Stomach (tissue), 4 donors: ENCODE measurements at regions not wholly inside any gene's neighbourhood (a gene's known extent, or its start where the extent isn't known, plus 50 kb on each side); places are given as distances from the start of the nearest gene placed in this dataset.

Experiments used
- CTCF ChIP-seq, 7 experiments: fragments of 450-650 bp in 4 of 7; fragments of 200-600 bp in 3 of 7; sonication (generic) in 3 of 7; IDR thresholded peaks; one replicate each; pipeline ENCODE4 v1.5.1; 2016 to 2019; ENCODE audit warnings: antibody characterized with exemption in 7 of 7, control low read depth in 2 of 7, mild to moderate bottlenecking in 1 of 7
- EP300 ChIP-seq: sonication (generic); formaldehyde crosslinking; IDR thresholded peaks from one replicate; pipeline ENCODE4 v1.6.1; 2017; ENCODE audit warnings: antibody characterized with exemption
- POLR2A ChIP-seq, 4 donors: fragments of 450-650 bp; IDR thresholded peaks; one replicate each; pipeline ENCODE4 v1.6.1; 2016; ENCODE audit warnings: antibody characterized with exemption in 4 of 4, control low read depth in 2 of 4, mild to moderate bottlenecking in 1 of 4, moderate library complexity in 1 of 4
- POLR2AphosphoS5 ChIP-seq, 3 donors: sonication (generic); formaldehyde crosslinking; IDR thresholded peaks; one replicate each; pipeline ENCODE4 v1.6.1; 2016; ENCODE audit warnings: antibody characterized with exemption in 3 of 3

- TF ChIP-seq CTCF (IDR thresholded peaks at IDR 0.05), result no peak
- no peak for TF ChIP-seq POLR2A (IDR thresholded peaks at IDR 0.05)
- TF ChIP-seq POLR2AphosphoS5 (IDR thresholded peaks at IDR 0.05), result no peak
- TF ChIP-seq EP300, result no peak
These were observed 313.4 kb downstream of the AEBP2 start for GRCh38 chr12:19752712-19753111.
